Psoas muscle (tissue), 7 donors: ENCODE measurements at regions not wholly inside any gene's neighbourhood (a gene's known extent, or its start where the extent isn't known, plus 50 kb on each side); places are given as distances from the start of the nearest gene placed in this dataset.

Source experiments
- ATAC-seq, 4 donors: fragments of 200-7000 bp; cut with Tn5 transposase; one replicate each; pipeline ENCODE4 v1.9.1; 2020; ENCODE audit warnings: moderate library complexity in 3 of 4, mild to moderate bottlenecking in 2 of 4
- DNase-seq, 2 donors: peaks; one replicate each; pipeline ENCODE4 v3.0.0-alpha.2; 2020
- H3K27ac ChIP-seq: fragments of 200-600 bp; one replicate; pipeline ENCODE4 v1.8.0; 2022
- H3K27me3 ChIP-seq, 3 donors: fragments of 200-600 bp in 1 of 3; one replicate each; pipeline versions ENCODE4 v1.6.1 to v1.8.0; 2013 to 2022; ENCODE audit warnings: low read length in 2 of 3, mild to moderate bottlenecking in 2 of 3, moderate library complexity in 1 of 3; ENCODE audit not compliant: insufficient read depth in 3 of 3
- H3K36me3 ChIP-seq, 2 donors: fragments of 200-600 bp in 1 of 2; one replicate each; pipeline versions ENCODE4 v1.6.1 to v1.8.0; 2013 to 2022; ENCODE audit warnings: low read depth in 1 of 2, mild to moderate bottlenecking in 1 of 2, moderate library complexity in 1 of 2; ENCODE audit not compliant: insufficient read depth in 1 of 2
- H3K4me1 ChIP-seq: fragments of 200-600 bp; one replicate; pipeline ENCODE4 v1.8.0; 2022
- H3K4me3 ChIP-seq: fragments of 200-600 bp; one replicate; pipeline ENCODE4 v1.8.0; 2022; ENCODE audit warnings: mild to moderate bottlenecking
- H3K9me3 ChIP-seq: fragments of 200-600 bp; one replicate; pipeline ENCODE4 v1.8.0; 2022
- CTCF ChIP-seq: fragments of 200-600 bp; IDR thresholded peaks from one replicate; pipeline ENCODE4 v1.8.0; 2022; ENCODE audit warnings: antibody characterized with exemption
- WGBS, 3 donors: extraction: QIAGEN DNeasy Blood & Tissue Kit; methylation state at CpG; one replicate each; pipeline versions ENCODE4 v1.1.6 to v1.1.7; 2013; 5-methylcytosine and 5-hydroxymethylcytosine counted together
- intact Hi-C, 2 donors: fragments of 100-400 bp; cut with DNase I; formaldehyde crosslinking; loops; one replicate each; pipeline versions ENCODE4 v1.11.0 to v1.14.2; 2022
- donor health status: healthy with polysubstance abuse.
- donor health status: DM: no; HTN: no; CAD: no; lungs with moderate emphysema.
- donor health status: Bipolar disorder and iron deficiency.
- donor health status: healthy.
- donor health status: DM: yes; HTN: yes; CAD: no.
- donor health status: DM: no; HTN: no; CAD: no.
- donor health status: DM: yes; HTN: yes; CAD: no.

GRCh38 chr3:24674261-24674660, 179.6 kb upstream of the THRB start:
- Histone ChIP-seq H3K27ac (no peak overlapping the region), H3K27me3 (no peaks in the 10 kb centered on the region), H3K9me3 (no peaks in the 10 kb centered on the region), H3K4me1 (no peaks in the 10 kb centered on the region), H3K36me3 (no peaks in the 10 kb centered on the region), H3K4me3 (no peak overlapping the region)
- intact Hi-C loops: no loop called here
- DNase-seq (no peak), ATAC-seq (no peak)
- 94 to 100% (median 99%) methylated on average over 2 of the region's 2 CpGs for WGBS, 3 donors
- no peak for TF ChIP-seq CTCF

DNA sequence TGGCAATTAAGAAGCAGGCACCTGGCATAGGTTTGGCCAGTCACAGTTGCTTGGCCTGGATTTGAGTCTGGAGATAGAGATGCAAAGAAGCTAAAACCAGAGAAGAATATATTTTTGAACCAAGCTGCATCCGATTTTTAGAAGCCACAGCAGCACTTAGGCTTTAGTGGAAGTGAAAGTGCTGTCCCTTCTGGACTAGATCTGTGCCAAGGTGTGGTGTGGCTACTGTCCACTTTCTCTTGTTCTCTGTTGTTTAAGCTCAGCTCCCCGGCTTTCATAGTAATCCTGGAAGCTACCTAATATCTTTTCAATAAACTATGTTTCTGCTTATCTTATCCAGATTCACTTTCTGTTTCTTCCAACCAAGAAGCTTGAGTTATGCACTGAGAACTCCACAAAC, 183.4 kb upstream of the THRB start:
- Histone ChIP-seq H3K27ac (no peak overlapping the region), H3K27me3 (no peaks in the 10 kb centered on the region), H3K4me1 (no peaks in the 10 kb centered on the region), H3K9me3 (no peaks in the 10 kb centered on the region), H3K36me3 (no peaks in the 10 kb centered on the region), H3K4me3 (no peak overlapping the region)
- no peak for TF ChIP-seq CTCF
- WGBS, 3 donors: 37 to 75% (median 58%) methylated on average over 2 of the region's 2 CpGs
- intact Hi-C loops: no loop called here
- ATAC-seq (no peak), DNase-seq (no peak)

DNA sequence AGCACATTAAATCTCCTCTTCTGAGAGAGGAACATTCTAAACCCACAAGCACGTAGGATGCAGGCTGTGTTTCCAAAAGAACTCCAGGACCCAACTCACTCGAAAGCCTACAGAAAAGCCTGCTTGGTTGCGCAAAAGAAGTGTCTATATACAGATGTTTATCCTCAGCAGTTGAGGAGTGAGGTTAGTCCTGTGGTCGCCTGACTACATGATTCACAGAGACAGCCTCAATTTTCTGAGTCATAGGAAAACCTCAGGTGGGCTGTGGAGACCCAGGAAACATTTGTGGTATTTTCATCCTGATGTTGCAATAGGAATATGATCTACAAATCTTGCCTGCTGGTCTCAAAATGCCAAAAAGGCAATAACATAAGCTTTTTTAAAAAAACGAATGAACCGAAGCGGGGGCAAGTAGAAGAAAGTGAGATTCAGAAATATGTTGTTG, 183.8 kb upstream of the THRB start:
- 82 to 91% (median 87%) methylated on average over 7 of the region's 7 CpGs for WGBS, 3 donors
- no peak for ATAC-seq
- no peaks in the 10 kb centered on the region for H3K27me3 ChIP-seq

GRCh38 chr3:24679429-24679828, 184.8 kb upstream of the THRB start:
- intact Hi-C loops: no loop called here
- Histone ChIP-seq H3K27me3 (no peaks in the 10 kb centered on the region), H3K4me3 (no peak overlapping the region), H3K27ac (no peak overlapping the region), H3K9me3 (no peaks in the 10 kb centered on the region), H3K4me1 (peaks cover 6% of the 10 kb centered on the region), H3K36me3 (no peaks in the 10 kb centered on the region)
- no peak for TF ChIP-seq CTCF
- ATAC-seq: no peak
- no peak for DNase-seq

More for the DNA sequence above, 183.8 kb upstream of the THRB start:
- no peaks in the 10 kb centered on the region for H3K36me3 ChIP-seq
- H3K27ac ChIP-seq: no peak overlapping the region
- DNase-seq: no peak
- no peaks in the 10 kb centered on the region for H3K4me1 ChIP-seq
- TF ChIP-seq CTCF: no peak
- H3K9me3 ChIP-seq: no peaks in the 10 kb centered on the region
- H3K4me3 ChIP-seq: no peak overlapping the region
- intact Hi-C loops: no loop called here

- intact Hi-C loops: loop anchor here (5.0 to 10.0 kb wide), 3 partner anchors 158 to 676 kb away; no protein-coding TSS in a partner anchor
- DNase-seq (peak; percentile 68 to 84), ATAC-seq (peak; percentile 54 to 80 (median 76))
- Histone ChIP-seq H3K27me3 (no peaks in the 10 kb centered on the region), H3K36me3 (no peaks in the 10 kb centered on the region), H3K4me3 (no peak overlapping the region), H3K27ac (no peak overlapping the region), H3K4me1 (peaks cover 7% of the 10 kb centered on the region), H3K9me3 (no peaks in the 10 kb centered on the region)
- peak; percentile 86 for TF ChIP-seq CTCF
- 33 to 42% (median 35%) methylated on average over 9 of the region's 9 CpGs for WGBS, 3 donors
Observed at GRCh38 chr3:24680214-24680967, 185.7 kb upstream of the THRB start.
